HG02840 (cell line): ENCODE measurements at regions not wholly inside any gene's neighbourhood (a gene's known extent, or its start where the extent isn't known, plus 50 kb on each side); places are given as distances from the start of the nearest gene placed in this dataset.

ENCODE experiments used
- ATAC-seq: cut with Tn5 transposase; IDR thresholded peaks from one replicate; pipeline ENCODE4 v1.9.1; 2021; ENCODE audit warnings: mild to moderate bottlenecking, moderate library complexity, moderate number of reproducible peaks; ENCODE audit not compliant: unreplicated experiment, low FRiP score

DNA sequence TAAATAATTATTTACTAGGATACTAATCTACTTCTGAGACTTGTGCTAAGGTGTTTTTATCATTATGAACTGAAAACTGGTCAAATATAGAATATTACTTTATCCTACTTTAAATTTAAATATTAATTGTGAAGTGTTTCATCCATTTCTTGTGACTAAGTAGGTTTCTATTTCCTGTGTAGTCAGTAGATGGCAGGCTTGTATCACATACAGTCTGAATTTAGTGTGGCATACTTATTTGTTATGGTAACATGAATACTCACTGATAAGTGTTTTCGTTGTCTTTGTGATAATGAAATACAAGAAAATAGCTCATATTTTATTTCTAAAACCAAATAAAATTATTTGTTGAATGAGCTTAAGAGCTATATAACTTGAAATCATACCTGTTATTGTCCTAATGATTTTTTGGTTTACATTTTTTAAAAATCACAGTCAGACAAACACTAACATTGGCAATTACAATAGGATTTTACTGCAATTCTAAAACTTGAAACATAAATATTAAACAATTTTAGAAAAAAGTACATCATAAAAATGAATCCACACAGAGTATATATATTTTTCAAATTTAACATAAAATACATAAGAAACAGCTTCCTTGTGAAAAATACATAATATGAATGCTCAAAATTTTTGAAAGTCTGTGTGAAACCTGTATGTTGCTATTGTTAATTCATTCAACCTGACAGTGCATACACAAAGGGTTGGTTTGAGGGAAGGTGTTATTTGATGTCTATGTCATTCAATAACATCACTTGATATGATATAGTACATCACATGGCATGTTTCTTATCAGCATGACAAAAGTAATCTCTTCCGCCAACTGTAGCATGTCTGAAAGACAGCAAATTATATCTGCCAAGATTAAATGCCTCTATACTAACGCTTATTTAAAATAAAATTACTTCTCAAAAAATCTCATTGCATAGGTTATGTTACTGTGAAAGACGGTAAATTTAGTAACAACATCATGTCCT lies 904.8 kb upstream of the PCDH20 start:
- ATAC-seq, result no peak

DNA sequence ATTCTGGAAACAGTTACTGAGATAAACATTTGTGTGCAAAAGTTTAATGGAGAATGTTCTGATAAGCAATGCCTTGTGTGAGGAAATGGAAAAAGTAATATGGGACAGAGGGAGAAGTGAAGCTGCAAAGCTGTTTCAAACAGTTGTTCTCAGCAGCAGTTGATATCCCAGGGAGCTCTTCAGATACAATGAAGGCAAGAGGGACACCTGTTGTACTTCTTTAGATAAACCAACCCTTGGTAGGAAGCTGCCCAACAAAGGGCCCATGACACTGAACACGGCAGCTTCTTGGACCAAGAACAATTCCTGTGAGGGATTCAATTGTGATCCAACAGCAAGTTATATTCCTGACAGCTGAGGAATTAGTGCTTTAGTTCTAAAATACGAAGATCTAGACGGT lies 894.3 kb upstream of the PCDH20 start:
- no peak for ATAC-seq

DNA sequence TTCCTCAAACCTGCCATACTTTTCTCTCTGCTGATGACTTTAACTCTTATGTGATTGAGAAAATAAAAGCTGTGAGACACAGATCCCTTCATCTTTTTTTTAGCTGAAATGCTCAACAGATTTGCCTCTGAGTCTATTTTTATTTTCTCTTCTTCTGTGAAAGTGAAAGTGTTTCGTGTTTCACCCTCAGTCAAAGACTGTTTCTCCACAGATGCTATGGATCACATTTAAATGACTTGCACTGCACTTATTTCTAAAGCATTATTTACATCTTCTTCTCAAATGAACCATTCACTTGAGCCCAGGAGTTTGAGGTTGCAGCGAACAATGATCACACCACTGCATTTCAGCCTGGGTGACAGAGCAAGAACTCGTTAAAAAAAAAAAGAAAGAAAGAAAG lies 890.1 kb upstream of the PCDH20 start:
- peak; percentile 79 for ATAC-seq

DNA sequence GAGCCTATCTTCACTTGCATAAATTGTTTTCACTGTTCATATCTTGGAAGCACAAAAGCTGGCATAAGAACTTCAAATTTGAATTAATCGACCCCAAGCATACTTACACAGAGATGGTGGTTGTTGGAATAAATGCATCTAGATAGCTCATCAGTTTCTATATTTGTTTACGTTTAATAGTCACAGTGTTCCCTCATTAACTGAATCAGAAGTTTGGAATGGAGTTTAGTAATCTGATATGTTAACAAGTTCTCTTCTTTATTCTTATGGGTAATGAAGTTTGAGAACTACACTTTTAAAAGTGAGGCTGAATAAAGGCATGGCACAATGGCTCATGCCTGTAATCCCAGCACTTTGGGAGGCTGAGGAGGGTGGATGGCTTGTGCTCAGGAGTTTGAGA lies 886.7 kb upstream of the PCDH20 start:
- no peak for ATAC-seq

DNA sequence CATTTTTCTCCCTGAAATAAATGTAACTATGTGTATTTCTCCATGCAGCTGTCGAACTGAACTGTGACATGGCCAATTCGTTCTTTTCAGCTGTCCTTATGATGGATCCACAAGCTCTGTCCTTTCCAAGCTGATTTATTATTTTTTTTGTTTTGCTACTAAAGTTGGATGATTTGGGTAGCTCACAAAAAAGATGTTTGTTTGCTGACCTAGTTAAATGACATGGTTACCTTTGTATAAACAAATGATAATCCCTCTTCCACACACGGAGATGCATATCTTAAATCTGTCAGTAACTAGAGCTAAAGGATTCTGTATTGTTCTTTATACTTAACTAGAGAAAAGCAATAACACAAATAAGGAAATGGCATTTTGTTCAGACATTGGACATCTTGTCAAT lies 884.3 kb upstream of the PCDH20 start:
- ATAC-seq, result no peak

DNA sequence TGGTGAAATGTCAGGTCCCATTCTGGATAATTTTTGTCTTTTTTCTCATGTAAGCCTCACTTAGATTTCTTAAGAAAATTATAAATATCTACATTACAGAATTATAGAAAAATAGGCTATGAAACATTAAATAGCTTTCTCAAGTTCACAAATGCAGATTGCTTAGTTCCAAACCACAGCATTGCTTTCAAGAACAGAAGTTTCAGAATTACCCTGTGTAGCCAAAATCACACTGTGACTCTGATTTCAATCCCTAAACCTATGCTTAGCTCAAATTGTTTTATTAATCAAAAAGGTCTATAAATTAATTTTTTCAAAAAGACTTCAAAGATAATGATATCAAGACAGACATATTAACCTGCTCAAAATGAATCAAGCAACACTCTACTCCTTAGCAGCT lies 881.2 kb upstream of the PCDH20 start:
- no peak for ATAC-seq

DNA sequence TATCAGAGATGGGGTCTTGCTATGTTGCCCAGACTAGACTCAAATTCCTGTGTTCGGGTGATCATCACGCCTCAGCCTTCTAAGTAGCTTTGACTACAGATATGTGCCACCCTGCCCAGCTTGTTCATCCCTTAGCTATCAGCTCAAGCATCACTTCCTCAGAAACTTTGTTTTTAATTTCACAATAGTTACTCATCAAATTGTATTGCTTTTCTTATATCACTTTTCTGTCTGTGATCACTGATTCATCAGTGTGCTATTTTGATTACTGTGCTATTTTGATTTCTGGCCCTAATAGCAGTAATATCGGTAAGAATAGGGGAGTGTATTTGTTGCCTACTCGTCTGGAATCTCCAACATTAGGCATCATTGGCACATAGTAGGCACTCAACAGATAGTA lies 878.6 kb upstream of the PCDH20 start:
- no peak for ATAC-seq

DNA sequence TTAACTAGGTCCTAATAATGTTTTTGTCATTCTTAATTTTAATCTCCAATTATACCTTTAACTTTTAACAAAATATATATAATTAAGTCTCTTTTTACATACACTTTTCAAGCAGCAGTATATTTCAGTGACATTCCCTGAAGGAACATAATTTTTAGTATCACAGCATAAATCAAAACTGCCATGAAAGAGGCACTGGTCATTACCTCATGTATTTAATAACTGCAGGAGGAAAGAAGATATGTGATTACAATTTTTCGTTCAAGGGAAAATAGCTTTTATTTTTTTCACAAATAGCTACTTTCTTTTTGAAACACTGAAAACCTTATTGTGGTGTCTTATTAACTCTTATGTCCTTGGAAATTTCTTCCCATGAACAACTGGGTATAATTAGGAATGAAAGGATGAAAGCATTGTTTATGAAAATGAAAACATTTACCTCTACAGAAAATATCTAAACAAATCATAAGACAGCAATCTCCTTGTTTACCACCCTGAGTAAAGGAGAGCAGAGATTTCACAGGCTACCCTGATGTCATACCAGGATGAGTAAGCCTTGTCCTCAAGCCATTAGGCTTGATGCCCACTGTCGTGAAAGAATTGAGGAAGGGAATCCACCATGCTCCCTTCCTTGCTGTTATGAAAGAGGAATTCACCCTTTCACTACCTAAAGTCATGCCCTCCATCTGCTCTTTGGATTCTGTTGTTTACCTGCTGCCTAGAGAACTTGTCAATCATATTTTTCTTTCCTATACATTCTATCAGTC lies 877.2 kb upstream of the PCDH20 start:
- no peak for ATAC-seq

DNA sequence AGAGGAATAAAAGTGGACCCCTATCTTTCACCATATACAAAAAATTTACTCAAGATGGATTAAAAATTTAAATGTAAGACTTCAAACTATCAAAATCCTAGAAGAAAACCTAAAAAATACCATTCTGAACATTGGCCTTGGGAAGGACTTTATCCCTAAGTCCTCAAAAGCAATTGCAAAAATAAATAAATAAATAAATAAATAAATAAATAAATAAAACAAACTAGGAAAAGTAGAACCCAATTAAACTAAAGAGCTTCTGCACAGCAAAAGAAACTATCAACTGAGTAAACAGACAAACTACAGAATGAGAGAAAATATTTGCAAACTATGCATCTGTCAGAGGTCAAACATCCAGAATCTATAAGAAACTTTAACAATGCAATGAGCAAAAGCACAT lies 874.9 kb upstream of the PCDH20 start:
- no peak for ATAC-seq

DNA sequence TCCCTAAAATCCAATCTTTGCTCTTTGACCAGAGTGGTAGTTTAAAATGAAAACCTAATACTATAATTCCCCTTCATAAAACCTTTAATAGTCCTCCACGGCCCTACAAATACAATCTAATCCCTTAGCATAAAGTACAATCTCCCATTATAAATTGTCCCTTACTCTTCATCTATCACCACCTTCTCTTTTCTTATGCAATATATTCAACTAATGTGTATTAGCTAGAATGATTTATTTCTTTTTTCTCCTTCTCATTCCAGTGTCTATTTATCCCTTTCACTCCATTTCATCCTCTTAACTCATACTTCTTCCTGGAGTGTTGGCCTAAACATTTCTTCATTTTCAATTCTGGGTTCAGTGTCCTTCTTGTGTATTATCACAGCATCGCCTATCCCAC lies 872.1 kb upstream of the PCDH20 start:
- ATAC-seq, result no peak

DNA sequence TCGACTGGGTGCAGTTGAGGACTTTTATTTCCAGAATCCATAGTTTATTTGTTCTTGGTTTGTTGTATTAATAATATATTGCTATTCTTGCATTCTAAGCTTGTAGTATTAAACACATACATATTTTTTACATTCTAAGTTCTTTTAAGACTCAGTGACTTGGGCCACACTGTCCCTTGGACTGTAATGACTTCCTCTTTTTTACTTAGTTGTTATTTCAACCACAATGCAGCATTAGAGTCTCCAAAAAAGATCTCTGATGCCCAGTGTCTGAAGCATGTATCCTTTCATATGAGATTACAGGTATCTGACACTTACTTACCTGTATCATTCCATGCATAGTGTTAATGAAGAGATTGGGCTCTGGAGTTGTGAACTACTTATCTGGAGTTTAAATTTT lies 864.9 kb upstream of the PCDH20 start:
- no peak for ATAC-seq

DNA sequence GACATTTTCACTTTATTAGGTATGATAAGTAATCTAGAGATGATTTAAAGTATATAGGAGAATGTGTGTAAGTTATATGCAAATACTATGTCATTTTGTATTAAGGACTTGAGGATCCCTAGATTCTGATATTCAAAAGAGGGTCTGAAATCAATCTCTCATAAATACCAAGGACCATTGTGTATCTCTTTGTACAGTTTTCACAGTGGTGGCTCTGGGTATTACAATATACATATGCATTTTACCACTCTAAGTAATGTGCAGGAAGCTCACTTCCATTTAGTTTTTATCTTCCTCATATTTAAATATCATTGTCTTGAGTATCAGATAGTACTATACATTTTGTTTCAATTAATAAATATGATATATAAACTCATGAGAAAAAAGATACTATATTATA lies 862.6 kb upstream of the PCDH20 start:
- ATAC-seq, result no peak

DNA sequence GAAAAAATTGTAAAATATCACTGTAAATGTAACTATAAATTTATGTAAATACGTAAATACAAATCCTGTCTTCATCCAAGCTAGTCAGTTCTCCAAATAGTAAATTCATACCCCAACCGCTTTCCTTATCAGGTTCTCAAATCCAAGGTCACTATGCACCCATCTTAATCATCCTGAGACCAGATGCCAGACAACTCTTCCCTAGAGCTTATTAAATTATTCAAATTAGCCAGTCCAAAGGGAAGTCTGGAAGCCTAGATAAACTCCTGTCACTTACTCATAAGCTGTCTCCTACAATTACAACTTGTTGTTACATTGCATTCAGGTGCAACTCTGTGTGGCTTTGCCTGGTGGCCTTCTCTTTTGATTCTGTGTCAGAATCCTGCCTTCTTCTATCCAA lies 836.1 kb upstream of the PCDH20 start:
- no peak for ATAC-seq

DNA sequence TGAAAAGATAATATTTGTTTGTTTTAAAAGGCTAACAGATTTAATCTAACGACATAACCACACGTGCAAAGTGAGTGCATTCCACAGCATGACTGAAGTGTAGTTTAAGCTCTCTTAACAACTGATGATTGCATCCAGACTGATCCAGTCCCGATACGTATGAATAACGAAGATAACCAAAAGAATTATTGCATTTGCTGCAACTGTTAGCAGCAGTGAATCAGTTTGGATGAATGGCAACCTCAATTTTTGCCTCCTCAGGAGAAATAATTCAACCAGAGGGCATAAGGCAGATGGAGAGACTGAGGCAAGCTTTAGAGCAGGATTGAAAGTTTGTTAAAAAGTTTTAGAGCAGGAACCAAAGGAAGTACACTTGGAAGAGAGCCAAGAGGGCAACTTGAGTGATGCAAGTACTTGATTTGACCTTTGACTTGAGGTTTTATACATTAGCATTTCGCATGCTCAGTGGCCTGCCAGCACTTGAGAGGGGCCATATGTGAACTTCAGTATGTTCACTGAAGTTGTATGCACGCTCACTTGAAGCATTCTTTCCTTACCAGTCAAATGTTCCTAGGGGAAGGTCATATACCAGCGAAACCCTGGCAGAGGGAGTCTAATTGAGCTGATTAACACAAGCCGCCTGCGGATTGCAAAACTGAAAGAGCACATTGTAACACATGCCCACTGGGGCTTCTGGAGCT lies 835.0 kb upstream of the PCDH20 start:
- ATAC-seq, result no peak

DNA sequence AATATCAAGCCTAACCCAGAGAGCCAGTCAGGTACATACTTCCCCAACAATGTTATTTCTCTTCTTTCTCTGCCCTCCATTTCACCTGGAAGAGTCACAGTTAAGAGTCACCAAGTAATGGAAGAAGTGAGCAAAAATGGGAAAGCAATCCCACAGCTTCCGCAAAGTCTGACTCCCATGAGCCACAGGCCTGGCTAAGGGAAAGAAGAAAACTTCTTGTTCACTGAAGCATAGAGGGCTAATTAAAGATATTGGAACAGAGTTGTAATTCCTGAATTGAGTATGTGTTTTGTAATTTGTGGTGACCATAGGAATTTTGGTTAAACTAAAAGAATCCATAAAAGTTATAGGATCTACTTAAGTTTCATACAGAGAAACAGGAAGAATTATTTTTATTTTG lies 830.9 kb upstream of the PCDH20 start:
- ATAC-seq, result no peak

DNA sequence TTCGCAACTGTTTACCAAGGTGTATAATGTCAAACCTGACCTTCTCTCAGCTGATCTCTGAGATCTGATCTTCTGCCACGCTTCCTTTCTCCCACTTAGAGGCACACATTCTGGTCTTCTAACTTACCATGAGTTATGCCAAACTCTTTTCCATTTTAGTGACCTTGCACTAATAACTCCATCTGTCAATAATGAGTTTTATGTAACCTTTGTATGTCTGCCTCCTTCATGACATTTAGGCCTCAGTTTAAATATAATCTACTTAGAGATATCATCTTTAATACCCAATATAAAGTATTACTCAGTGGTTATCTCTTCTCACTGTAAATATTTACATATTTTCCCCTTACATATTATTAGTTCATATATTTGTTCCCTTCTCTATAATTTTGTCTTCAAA lies 827.5 kb upstream of the PCDH20 start:
- ATAC-seq, result no peak

DNA sequence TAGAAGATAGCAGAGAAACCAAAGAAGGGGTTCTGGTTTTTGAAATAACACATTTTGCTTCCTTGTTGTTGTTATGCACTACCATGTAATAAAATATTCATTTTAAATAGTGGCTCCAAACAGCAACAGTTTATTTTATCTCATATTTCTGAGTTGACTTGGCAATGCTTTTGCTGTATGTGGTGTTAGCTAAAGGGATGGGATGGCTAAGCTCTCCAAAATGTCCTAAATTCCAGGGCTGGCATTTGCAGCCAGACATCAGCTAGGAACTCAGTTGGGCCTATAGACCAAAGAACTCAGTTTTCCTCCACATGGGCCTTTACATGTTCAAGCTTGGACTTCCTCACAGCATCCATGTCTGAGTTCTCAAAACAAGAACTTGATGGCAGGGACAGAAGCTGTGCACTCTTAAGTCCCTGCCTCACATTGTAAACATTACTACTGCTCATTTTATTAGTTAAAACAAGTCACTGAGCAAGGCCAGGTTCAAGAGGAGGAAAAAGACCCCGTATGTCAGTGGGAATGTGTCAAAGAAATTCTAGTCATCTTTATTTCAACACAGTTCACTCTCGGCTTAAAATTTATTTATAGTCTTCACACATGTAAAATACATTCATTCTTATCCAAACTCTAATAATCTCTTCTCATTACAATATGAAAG lies 819.3 kb upstream of the PCDH20 start:
- no peak for ATAC-seq

DNA sequence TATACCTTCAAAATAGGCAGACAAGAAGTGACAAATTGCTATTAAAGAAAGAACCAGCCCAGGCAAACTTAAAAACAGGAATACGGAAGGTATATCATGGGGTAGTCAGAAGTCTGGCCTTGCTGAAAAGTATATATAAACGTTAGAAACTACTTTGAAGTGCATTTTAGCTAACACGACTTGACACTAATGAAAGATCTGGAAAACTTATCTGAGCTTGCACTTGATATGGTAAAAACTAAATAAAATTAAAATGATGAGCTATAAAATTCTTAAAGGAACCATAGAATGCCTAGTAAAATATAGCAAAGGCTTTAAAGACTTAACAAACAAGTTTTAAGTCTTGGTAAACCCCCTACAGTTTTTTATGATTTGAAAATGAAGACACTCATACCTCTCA lies 795.3 kb upstream of the PCDH20 start:
- no peak for ATAC-seq

DNA sequence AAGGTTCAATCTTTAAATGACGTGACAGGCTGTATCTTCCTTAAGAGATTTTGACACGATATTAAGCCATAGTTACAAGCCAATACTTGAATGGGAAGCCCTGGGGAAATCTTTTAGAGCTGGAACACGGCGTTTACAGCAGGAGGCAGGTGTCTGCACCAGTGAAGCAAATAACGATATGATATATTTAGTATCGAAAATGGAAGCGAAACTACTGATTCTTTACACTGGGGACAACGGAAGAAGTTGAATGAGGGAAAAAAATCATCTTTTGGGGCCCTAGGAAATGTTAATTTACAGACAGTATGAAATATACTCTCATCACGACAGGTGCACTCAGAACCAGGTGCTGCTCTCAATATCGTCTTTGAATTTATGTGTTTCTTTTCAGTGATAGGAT lies 793.9 kb upstream of the PCDH20 start:
- peak; percentile 67 for ATAC-seq

DNA sequence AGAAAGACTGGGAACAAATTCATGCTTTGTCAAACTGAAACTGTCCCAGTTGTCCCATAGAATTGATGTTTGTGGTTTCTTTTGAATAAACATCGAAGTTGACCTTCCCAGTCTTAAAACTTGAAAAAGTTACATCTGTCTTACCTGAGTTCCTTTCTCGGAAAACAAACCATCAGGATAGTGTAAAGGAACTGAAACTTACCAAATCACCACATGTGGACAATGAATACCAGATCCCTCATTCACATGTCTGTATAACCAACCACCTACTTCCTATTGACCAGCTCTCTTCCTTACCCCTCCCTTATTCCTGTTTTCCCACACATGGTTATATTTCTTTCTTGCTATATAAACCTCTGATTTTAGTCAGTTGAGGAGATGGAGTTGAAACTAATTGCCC lies 791.7 kb upstream of the PCDH20 start:
- ATAC-seq, result no peak

DNA sequence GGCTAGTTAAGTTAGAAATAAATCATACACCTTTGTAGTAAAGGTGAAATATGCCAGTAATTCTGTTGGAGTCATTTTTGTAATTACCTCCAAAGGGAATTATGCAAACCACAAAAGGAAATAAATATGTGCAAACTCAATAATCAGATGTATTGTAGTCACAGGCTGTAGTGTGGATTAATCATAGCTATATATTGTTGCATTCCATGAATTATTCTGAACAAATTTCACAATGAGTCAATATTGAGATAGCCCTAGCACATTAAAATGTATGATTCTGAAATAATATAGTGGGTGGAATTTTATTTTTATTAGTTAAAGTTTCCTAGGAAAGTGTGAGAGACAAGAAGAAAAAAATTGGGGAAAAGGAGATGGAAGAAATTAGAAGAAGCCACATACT lies 790.5 kb upstream of the PCDH20 start:
- no peak for ATAC-seq
